Esophagus mucosa (tissue), 1 donor: ENCODE measurements at regions not wholly inside any gene's neighbourhood (a gene's known extent, or its start where the extent isn't known, plus 50 kb on each side); places are given as distances from the start of the nearest gene placed in this dataset.

ENCODE experiments used
- ATAC-seq: fragments of 200-7000 bp; cut with Tn5 transposase; one replicate; pipeline ENCODE4 v1.9.1; 2020
- donor health status: DM: yes; HTN: yes; CAD: no.

- no peak for ATAC-seq
Observed at GRCh38 chr9:79912318-79913070, 340.7 kb downstream of the TLE4 start.

- ATAC-seq, result no peak
Observed at GRCh38 chr9:79911724-79912123, 340.0 kb downstream of the TLE4 start.

GRCh38 chr9:79902825-79903600 is 331.2 kb downstream of the TLE4 start:
- no peak for ATAC-seq

- no peak for ATAC-seq
Observed at GRCh38 chr9:79900754-79901153, 329.0 kb downstream of the TLE4 start.

GRCh38 chr9:79896390-79896980 is 324.7 kb downstream of the TLE4 start:
- ATAC-seq, result no peak

- ATAC-seq, result no peak
Observed at GRCh38 chr9:79895232-79895631, 323.5 kb downstream of the TLE4 start.

- ATAC-seq, result no peak
Observed at GRCh38 chr9:79889369-79889768, 317.6 kb downstream of the TLE4 start.

- ATAC-seq, result no peak
Observed at GRCh38 chr9:79885093-79885857, 313.5 kb downstream of the TLE4 start.

- ATAC-seq, result no peak
Observed at GRCh38 chr9:79884546-79884945, 312.8 kb downstream of the TLE4 start.

- ATAC-seq, result peak; percentile 47
Observed at GRCh38 chr9:79883073-79883645, 311.4 kb downstream of the TLE4 start.

GRCh38 chr9:79880626-79881025 is 308.9 kb downstream of the TLE4 start:
- ATAC-seq, result no peak

GRCh38 chr9:79877943-79878602 is 306.3 kb downstream of the TLE4 start:
- no peak for ATAC-seq

GRCh38 chr9:79868567-79869189 is 296.9 kb downstream of the TLE4 start:
- peak; percentile 62 for ATAC-seq

GRCh38 chr9:79862921-79863890 is 291.4 kb downstream of the TLE4 start:
- ATAC-seq, result no peak

GRCh38 chr9:79858508-79858907 is 286.7 kb downstream of the TLE4 start:
- no peak for ATAC-seq

- ATAC-seq, result no peak
Observed at GRCh38 chr9:79857188-79857587, 285.4 kb downstream of the TLE4 start.

GRCh38 chr9:79847074-79847473 is 275.3 kb downstream of the TLE4 start:
- no peak for ATAC-seq

GRCh38 chr9:79829566-79830302 is 258.0 kb downstream of the TLE4 start:
- ATAC-seq, result no peak

GRCh38 chr9:79824265-79824664 is 252.5 kb downstream of the TLE4 start:
- ATAC-seq, result no peak
